Glutamatergic neuron (in vitro differentiated cells): ENCODE measurements at regions not wholly inside any gene's neighbourhood (a gene's known extent, or its start where the extent isn't known, plus 50 kb on each side); places are given as distances from the start of the nearest gene placed in this dataset.

Source experiments
- DNase-seq: peaks from one replicate; pipeline ENCODE4 v3.0.0; 2022
- H3K27ac Mint-ChIP-seq: one replicate; pipeline ENCODE4 v1.8.0; 2020; ENCODE audit warnings: mild to moderate bottlenecking, mixed read lengths, inconsistent platforms; ENCODE audit not compliant: unreplicated experiment
- H3K27me3 Mint-ChIP-seq: one replicate; pipeline ENCODE4 v1.8.0; 2020; ENCODE audit warnings: mild to moderate bottlenecking, moderate library complexity, mixed read lengths, inconsistent platforms; ENCODE audit not compliant: unreplicated experiment
- H3K36me3 Mint-ChIP-seq: one replicate; pipeline ENCODE4 v1.8.0; 2020; ENCODE audit warnings: mild to moderate bottlenecking, mixed read lengths, inconsistent platforms; ENCODE audit not compliant: unreplicated experiment
- H3K4me1 Mint-ChIP-seq: one replicate; pipeline ENCODE4 v1.8.0; 2020; ENCODE audit warnings: mild to moderate bottlenecking, low read depth, mixed read lengths, inconsistent platforms; ENCODE audit not compliant: unreplicated experiment
- H3K4me3 Mint-ChIP-seq: one replicate; pipeline ENCODE4 v1.8.0; 2020; ENCODE audit warnings: mild to moderate bottlenecking, mixed read lengths, inconsistent platforms; ENCODE audit not compliant: unreplicated experiment
- H3K9me3 Mint-ChIP-seq: one replicate; pipeline ENCODE4 v1.8.0; 2020; ENCODE audit warnings: mild to moderate bottlenecking, moderate library complexity, mixed read lengths, inconsistent platforms; ENCODE audit not compliant: unreplicated experiment
- CTCF ChIP-seq: fragments of 200-600 bp; sonication (generic); IDR thresholded peaks from one replicate; pipeline ENCODE4 v1.5.0; 2021; ENCODE audit not compliant: partially characterized antibody, unreplicated experiment

DNA sequence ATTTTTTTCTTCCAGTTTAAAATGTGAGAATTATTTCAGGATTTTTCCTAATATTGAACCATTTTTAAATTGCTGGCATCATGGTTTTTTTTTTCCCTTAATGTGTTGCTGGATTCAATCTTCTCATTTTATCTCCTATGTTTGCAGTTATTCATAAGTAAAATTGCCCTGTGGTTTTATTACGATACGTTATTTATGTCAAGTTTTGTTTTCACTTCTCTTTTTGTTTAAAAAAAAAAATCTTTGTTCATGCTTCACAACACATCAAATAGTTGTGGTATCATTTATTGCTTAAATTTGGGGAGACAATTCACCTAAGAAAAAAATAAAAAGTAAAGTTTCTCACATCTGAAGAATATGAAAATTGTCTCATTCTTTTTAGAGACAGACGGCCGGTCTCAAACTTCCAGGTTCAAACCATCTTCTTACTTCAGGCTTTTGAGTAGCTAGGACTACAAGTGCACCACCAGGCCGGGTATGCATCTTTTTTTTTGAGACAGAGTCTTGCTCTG lies 239.3 kb upstream of the ID4 start:
- Mint-ChIP-seq H3K9me3 (no peaks in the 10 kb centered on the region), H3K27me3 (no peaks in the 10 kb centered on the region), H3K4me1 (no peaks in the 10 kb centered on the region), H3K36me3 (no peaks in the 10 kb centered on the region), H3K27ac (no peak overlapping the region), H3K4me3 (no peak overlapping the region)
- TF ChIP-seq CTCF: no peak
- DNase-seq: no peak

- TF ChIP-seq CTCF: no peak
- no peaks in the 10 kb centered on the region for H3K36me3 Mint-ChIP-seq
- no peak overlapping the region for H3K4me3 Mint-ChIP-seq
- no peaks in the 10 kb centered on the region for H3K4me1 Mint-ChIP-seq
- no peaks in the 10 kb centered on the region for H3K9me3 Mint-ChIP-seq
- DNase-seq: no peak
- no peak overlapping the region for H3K27ac Mint-ChIP-seq
- H3K27me3 Mint-ChIP-seq: no peaks in the 10 kb centered on the region
Observed at GRCh38 chr6:19599796-19600464, 237.2 kb upstream of the ID4 start.

DNA sequence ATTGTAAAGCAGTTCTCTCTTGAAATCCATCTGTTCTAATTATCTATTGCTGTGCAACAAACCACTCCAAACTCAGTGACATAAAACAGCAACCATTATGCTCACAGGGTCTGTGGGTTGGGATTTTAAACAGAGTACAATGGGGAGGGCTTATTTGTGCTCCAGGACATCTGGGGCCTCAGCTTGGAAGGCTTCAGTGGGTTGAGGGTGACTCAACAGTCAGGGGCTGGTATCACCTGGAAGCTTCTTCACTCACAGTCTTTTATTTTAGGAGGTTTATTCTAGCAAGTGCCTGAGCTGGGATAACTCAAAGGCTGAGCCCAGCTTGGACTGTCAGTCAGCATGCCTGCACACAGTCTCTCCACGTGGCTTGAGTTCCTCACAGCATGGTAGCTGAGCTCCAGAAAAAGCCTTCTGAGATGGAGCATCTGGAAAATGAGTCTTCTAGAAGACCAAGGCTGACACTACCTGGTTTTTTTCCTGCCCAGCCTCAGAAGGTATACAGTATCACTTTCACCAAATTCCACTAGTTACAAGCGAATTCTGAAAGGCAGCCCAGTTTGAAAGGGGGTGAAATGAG lies 234.6 kb upstream of the ID4 start:
- Mint-ChIP-seq H3K9me3 (no peaks in the 10 kb centered on the region), H3K36me3 (no peaks in the 10 kb centered on the region), H3K4me3 (no peak overlapping the region), H3K27me3 (no peaks in the 10 kb centered on the region), H3K4me1 (no peaks in the 10 kb centered on the region), H3K27ac (no peak overlapping the region)
- DNase-seq: no peak
- TF ChIP-seq CTCF: no peak

- Mint-ChIP-seq H3K36me3 (no peaks in the 10 kb centered on the region), H3K4me1 (no peaks in the 10 kb centered on the region), H3K4me3 (no peak overlapping the region), H3K27me3 (no peaks in the 10 kb centered on the region), H3K27ac (no peak overlapping the region), H3K9me3 (no peaks in the 10 kb centered on the region)
- no peak for DNase-seq
- TF ChIP-seq CTCF: no peak
Observed at GRCh38 chr6:19603721-19604120, 233.4 kb upstream of the ID4 start.

DNA sequence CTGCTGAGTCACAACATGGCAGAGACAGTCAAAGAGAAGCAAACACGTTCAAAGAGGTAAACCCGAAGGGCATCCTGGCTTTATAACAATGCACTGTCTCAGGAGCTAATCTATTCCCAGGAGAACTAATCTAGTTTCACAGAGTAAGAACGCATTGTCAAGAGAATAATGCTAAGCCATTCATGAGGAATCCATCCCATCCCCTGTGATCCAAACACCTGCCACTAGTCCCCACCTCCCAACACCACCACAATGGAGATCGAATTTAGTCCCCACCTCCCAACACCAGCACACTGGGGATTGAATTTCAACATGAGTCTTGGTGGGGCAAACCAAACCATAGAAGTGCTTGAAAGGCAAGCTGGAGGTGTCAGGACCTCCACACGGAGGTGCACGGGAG lies 231.5 kb upstream of the ID4 start:
- Mint-ChIP-seq H3K9me3 (no peaks in the 10 kb centered on the region), H3K4me3 (no peak overlapping the region), H3K27me3 (no peaks in the 10 kb centered on the region), H3K36me3 (no peaks in the 10 kb centered on the region), H3K27ac (no peak overlapping the region), H3K4me1 (no peaks in the 10 kb centered on the region)
- TF ChIP-seq CTCF: no peak
- DNase-seq: no peak
